HepG2 (cell line): ENCODE measurements at regions not wholly inside any gene's neighbourhood (a gene's known extent, or its start where the extent isn't known, plus 50 kb on each side); places are given as distances from the start of the nearest gene placed in this dataset.

Experiments used
- ATAC-seq: fragments of 200-7000 bp; cut with Tn5 transposase; 3 replicates; pipeline ENCODE4 v1.9.1; 2020; ENCODE audit warnings: mild to moderate bottlenecking, moderate library complexity
- BruUV-seq: library from RNA; stranded (reverse); fragments of 400-500 nt; replicated peaks from 2 replicates; lab custom pipeline; 2021; lab: Mats Ljungman, UMichigan
- CTCF ChIA-PET: fragments of 300-600 bp; formaldehyde crosslinking; extraction: SDS; loops from one replicate; lab custom pipeline; 2021; ENCODE audit warnings: low total read pairs, inconsistent platforms, low intra/inter-chr PET ratio; lab: Yijun Ruan, JAX
- POLR2A ChIA-PET: fragments of 350-600 bp; sonication (Branson Sonifier 250); formaldehyde crosslinking; loops from one replicate; lab custom pipeline; 2020; ENCODE audit warnings: antibody characterized with exemption, inconsistent platforms; lab: Yijun Ruan, JAX
- DNase-seq: peaks from one replicate; pipeline ENCODE4 v3.0.0-alpha.2; 2015; ENCODE audit warnings: low spot score
- FAIRE-seq: peaks from 3 replicates; lab custom pipeline; 2011; peaks lifted over from hg19 to GRCh38; lab: Jason Lieb, UNC
- H2AFZ ChIP-seq: one replicate; pipeline ENCODE4 v1.6.1; 2011; ENCODE audit warnings: low read length, inconsistent platforms
- H3K27ac ChIP-seq: fragments of 300-600 bp; 3 replicates; pipeline ENCODE4 v1.8.0; 2011; ENCODE audit warnings: mixed run types, mild to moderate bottlenecking, mixed read lengths, low read length, inconsistent platforms; ENCODE audit not compliant: insufficient read depth; ENCODE audit errors: extremely low read length
- H3K27me3 ChIP-seq, 2 experiments: fragments of 200-600 bp in 1 of 2; 2 replicates in 1 of 2; 3 replicates in 1 of 2; pipeline versions ENCODE4 v1.6.0 to v1.8.0; 2011; ENCODE audit warnings: low read length in 2 of 2, mild to moderate bottlenecking in 2 of 2, moderate library complexity in 2 of 2, inconsistent platforms in 1 of 2; ENCODE audit not compliant: insufficient read depth in 2 of 2, control insufficient read depth in 1 of 2
- H3K36me3 ChIP-seq, 2 experiments: fragments of 200-600 bp in 1 of 2; replicated peaks in 1 of 2; 2 replicates in 1 of 2; 3 replicates in 1 of 2; pipeline versions ENCODE4 v1.5.1 to v1.8.0; 2011; ENCODE audit warnings: low read length in 2 of 2, inconsistent platforms in 1 of 2; ENCODE audit not compliant: insufficient read depth in 2 of 2, control insufficient read depth in 1 of 2
- H3K4me1 ChIP-seq: 2 replicates; pipeline ENCODE4 v1.5.1; 2012; ENCODE audit warnings: low read length, inconsistent platforms; ENCODE audit not compliant: insufficient read depth
- H3K4me2 ChIP-seq: 2 replicates; pipeline ENCODE4 v1.6.0; 2011; ENCODE audit warnings: low read depth, low read length, inconsistent platforms
- H3K4me3 ChIP-seq, 3 experiments: fragments of 200-600 bp in 1 of 3; sonication (generic), shearing (Covaris generic) in 1 of 3; replicated peaks in 1 of 3; 2 replicates each; pipeline ENCODE4 v1.5.1; 2011 to 2016; ENCODE audit warnings: low read length in 3 of 3, inconsistent platforms in 2 of 3, low read depth in 2 of 3, mild to moderate bottlenecking in 2 of 3, control low read depth in 1 of 3, mixed read lengths in 1 of 3; ENCODE audit not compliant: insufficient read depth in 1 of 3
- H3K79me2 ChIP-seq: one replicate; pipeline ENCODE4 v1.6.1; 2011; ENCODE audit warnings: low read length, inconsistent platforms; ENCODE audit not compliant: insufficient read depth
- H3K9ac ChIP-seq: 2 replicates; pipeline ENCODE4 v1.6.0; 2011; ENCODE audit warnings: mild to moderate bottlenecking, low read depth, low read length, inconsistent platforms; ENCODE audit not compliant: insufficient read depth
- H3K9me3 ChIP-seq: 2 replicates; pipeline ENCODE4 v1.5.1; 2012; ENCODE audit warnings: mild to moderate bottlenecking, low read length
- H4K20me1 ChIP-seq: 2 replicates; pipeline ENCODE4 v1.6.0; 2011; ENCODE audit warnings: inconsistent platforms, mild to moderate bottlenecking, low read length, moderate library complexity; ENCODE audit not compliant: insufficient read depth
- ARID5B ChIP-seq: IDR thresholded peaks from 2 replicates; pipeline ENCODE4 v1.4.0; 2020; ENCODE audit warnings: mild to moderate bottlenecking, missing genetic modification reagents
- CBX1 ChIP-seq: IDR thresholded peaks from one replicate; pipeline ENCODE4 v1.6.1; 2016; ENCODE audit warnings: antibody characterized with exemption, low read depth
- IRF1 ChIP-seq: sonication (generic); formaldehyde crosslinking; IDR thresholded peaks from 2 replicates; pipeline ENCODE4 v1.4.0; 2020; ENCODE audit warnings: low read depth, mild to moderate bottlenecking, missing genetic modification reagents
- SAP130 ChIP-seq: IDR thresholded peaks from 2 replicates; pipeline ENCODE4 v1.6.1; 2016; ENCODE audit warnings: low read depth
- ZBTB37 ChIP-seq: sonication (generic); formaldehyde crosslinking; IDR thresholded peaks from 2 replicates; pipeline ENCODE4 v1.4.0; 2020; ENCODE audit warnings: mild to moderate bottlenecking, missing genetic modification reagents
- ZNF230 ChIP-seq: sonication (generic); formaldehyde crosslinking; IDR thresholded peaks from 2 replicates; pipeline ENCODE4 v1.4.0; 2020; ENCODE audit warnings: mild to moderate bottlenecking, missing genetic modification reagents
- ZNF263 ChIP-seq: sonication (generic); formaldehyde crosslinking; IDR thresholded peaks from 2 replicates; pipeline ENCODE4 v1.4.0; 2020; ENCODE audit warnings: missing genetic modification reagents
- ZNF576 ChIP-seq: sonication (generic); formaldehyde crosslinking; IDR thresholded peaks from 2 replicates; pipeline ENCODE4 v1.4.0; 2020; ENCODE audit warnings: mild to moderate bottlenecking, missing genetic modification reagents
- ZSCAN30 ChIP-seq: sonication (generic); formaldehyde crosslinking; IDR thresholded peaks from 2 replicates; pipeline ENCODE4 v1.5.0; 2020; ENCODE audit warnings: mild to moderate bottlenecking, missing genetic modification reagents
- whole genome bisulfite sequencing: methylation state at CpG from one replicate; pipeline ENCODE4 v1.1.6; 2017; ENCODE audit warnings: low lambda C conversion rate; 5-methylcytosine and 5-hydroxymethylcytosine counted together
- in situ Hi-C: cut with HindIII; loops from 2 replicates; pipeline ENCODE4 v1.10.0; 2017; ENCODE audit warnings: low pct_unique_long_range_greater_than_20kb; ENCODE audit not compliant: extremely low pct_ligation_motif_present
- intact Hi-C: fragments of 100-400 bp; cut with micrococcal nuclease; formaldehyde crosslinking; loops from one replicate; pipeline ENCODE4 v1.10.0; 2022; ENCODE audit not compliant: unreplicated experiment

- H3K79me2 ChIP-seq = no peaks in the 10 kb centered on the region
- H3K4me1 ChIP-seq = no peaks in the 10 kb centered on the region
- peaks cover 2% of the 10 kb centered on the region; the same call in 1 of the 2 replicates for H3K9me3 ChIP-seq
- intact Hi-C loops = no loop called here
- no peak for TF ChIP-seq ZSCAN30 (CRISPR knock-in tag)
- TF ChIP-seq CBX1 = no peak
- no peak for TF ChIP-seq ZNF576
- TF ChIP-seq SAP130 (CRISPR knock-in tag) = no peak
- no peak for TF ChIP-seq ZNF263 (CRISPR knock-in tag)
- no peak for TF ChIP-seq ZNF230 (CRISPR knock-in tag)
- TF ChIP-seq ZBTB37 (CRISPR knock-in tag) = no peak
- no peak for TF ChIP-seq IRF1
- TF ChIP-seq ARID5B = no peak
- H2AFZ ChIP-seq = no peak overlapping the region
- H3K27ac ChIP-seq = no peak overlapping the region
- no peak overlapping the region for H3K9ac ChIP-seq
- ATAC-seq (no peak), FAIRE-seq (no peak), DNase-seq (no peak)
- no peaks in the 10 kb centered on the region for H4K20me1 ChIP-seq
- POLR2A ChIA-PET = no interaction called here
- BruUV-seq = no TSS peak
- WGBS = 55% methylated on average over 2 of the region's 2 CpGs
- no peaks in the 10 kb centered on the region for H3K36me3 ChIP-seq
- no peaks in the 10 kb centered on the region; a peak in 1 of 5 replicates for H3K27me3 ChIP-seq
- H3K4me3 ChIP-seq = no peak overlapping the region
- in situ Hi-C loops = no loop called here
- no peak overlapping the region for H3K4me2 ChIP-seq
- CTCF ChIA-PET = no interaction called here
Observed at GRCh38 chr5:159480849-159481248, 150.6 kb upstream of the IL12B start.
